ENCODE measurements at regions not wholly inside any gene's neighbourhood (a gene's known extent, or its start where the extent isn't known, plus 50 kb on each side); places are given as distances from the start of the nearest gene placed in this dataset.

GRCh38 chr21:15219039-15219438 lies 154.2 kb upstream of the NRIP1 start:
- TF ChIP-seq, protein P1, sequence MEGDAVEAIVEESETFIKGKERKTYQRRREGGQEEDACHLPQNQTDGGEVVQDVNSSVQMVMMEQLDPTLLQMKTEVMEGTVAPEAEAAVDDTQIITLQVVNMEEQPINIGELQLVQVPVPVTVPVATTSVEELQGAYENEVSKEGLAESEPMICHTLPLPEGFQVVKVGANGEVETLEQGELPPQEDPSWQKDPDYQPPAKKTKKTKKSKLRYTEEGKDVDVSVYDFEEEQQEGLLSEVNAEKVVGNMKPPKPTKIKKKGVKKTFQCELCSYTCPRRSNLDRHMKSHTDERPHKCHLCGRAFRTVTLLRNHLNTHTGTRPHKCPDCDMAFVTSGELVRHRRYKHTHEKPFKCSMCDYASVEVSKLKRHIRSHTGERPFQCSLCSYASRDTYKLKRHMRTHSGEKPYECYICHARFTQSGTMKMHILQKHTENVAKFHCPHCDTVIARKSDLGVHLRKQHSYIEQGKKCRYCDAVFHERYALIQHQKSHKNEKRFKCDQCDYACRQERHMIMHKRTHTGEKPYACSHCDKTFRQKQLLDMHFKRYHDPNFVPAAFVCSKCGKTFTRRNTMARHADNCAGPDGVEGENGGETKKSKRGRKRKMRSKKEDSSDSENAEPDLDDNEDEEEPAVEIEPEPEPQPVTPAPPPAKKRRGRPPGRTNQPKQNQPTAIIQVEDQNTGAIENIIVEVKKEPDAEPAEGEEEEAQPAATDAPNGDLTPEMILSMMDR (conservative IDR thresholded peaks at IDR 0.05; ENCODE audit: low read depth, low read length) = no peak
- no peak for TF ChIP-seq EZH2 (IDR thresholded peaks at IDR 0.05; ENCODE audit: low read length, unreplicated experiment)

Measured in PC-3 (cell line).